ENCODE measurements at regions not wholly inside any gene's neighbourhood (a gene's known extent, or its start where the extent isn't known, plus 50 kb on each side); places are given as distances from the start of the nearest gene placed in this dataset.

DNA sequence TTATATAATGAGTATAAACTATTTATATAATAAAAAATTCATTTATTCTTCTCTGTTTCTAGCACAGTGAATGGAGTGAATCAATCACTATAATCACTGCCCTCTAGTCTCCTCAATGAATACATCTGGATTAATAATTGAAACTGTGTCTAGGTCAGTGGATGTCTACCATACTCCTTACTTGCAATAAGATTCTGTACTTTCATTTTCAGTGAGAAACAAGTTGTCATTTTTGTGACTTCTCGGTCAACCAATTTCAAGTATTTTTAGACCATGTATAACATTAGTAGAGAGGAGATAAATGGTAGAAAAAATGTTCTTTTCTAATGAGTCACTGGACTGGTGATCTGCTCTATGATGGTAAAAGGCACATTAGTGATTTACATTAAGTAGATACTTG, 799.6 kb upstream of the CHAC2 start:
- H3K27me3 ChIP-seq, result no peaks in the 10 kb centered on the region
- TF ChIP-seq, protein P1, sequence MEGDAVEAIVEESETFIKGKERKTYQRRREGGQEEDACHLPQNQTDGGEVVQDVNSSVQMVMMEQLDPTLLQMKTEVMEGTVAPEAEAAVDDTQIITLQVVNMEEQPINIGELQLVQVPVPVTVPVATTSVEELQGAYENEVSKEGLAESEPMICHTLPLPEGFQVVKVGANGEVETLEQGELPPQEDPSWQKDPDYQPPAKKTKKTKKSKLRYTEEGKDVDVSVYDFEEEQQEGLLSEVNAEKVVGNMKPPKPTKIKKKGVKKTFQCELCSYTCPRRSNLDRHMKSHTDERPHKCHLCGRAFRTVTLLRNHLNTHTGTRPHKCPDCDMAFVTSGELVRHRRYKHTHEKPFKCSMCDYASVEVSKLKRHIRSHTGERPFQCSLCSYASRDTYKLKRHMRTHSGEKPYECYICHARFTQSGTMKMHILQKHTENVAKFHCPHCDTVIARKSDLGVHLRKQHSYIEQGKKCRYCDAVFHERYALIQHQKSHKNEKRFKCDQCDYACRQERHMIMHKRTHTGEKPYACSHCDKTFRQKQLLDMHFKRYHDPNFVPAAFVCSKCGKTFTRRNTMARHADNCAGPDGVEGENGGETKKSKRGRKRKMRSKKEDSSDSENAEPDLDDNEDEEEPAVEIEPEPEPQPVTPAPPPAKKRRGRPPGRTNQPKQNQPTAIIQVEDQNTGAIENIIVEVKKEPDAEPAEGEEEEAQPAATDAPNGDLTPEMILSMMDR (IDR thresholded peaks at IDR 0.05), result no peak
- TF ChIP-seq POLR2A (IDR thresholded peaks at IDR 0.05), result no peak
- TF ChIP-seq EP300 (IDR thresholded peaks at IDR 0.05), result no peak
- no peak for TF ChIP-seq POLR2AphosphoS5 (IDR thresholded peaks at IDR 0.05)
- DNase-seq (ENCODE audit: low spot score in 2 of 2), result no peak
- 87% methylated on average over 1 of the region's 1 CpG for WGBS
- no peaks in the 10 kb centered on the region for H3K36me3 ChIP-seq
- no peaks in the 10 kb centered on the region for H3K4me1 ChIP-seq
- no peak overlapping the region for H3K27ac ChIP-seq
- H3K9me3 ChIP-seq, result no peaks in the 10 kb centered on the region
- no peak overlapping the region for H3K4me3 ChIP-seq

DNA sequence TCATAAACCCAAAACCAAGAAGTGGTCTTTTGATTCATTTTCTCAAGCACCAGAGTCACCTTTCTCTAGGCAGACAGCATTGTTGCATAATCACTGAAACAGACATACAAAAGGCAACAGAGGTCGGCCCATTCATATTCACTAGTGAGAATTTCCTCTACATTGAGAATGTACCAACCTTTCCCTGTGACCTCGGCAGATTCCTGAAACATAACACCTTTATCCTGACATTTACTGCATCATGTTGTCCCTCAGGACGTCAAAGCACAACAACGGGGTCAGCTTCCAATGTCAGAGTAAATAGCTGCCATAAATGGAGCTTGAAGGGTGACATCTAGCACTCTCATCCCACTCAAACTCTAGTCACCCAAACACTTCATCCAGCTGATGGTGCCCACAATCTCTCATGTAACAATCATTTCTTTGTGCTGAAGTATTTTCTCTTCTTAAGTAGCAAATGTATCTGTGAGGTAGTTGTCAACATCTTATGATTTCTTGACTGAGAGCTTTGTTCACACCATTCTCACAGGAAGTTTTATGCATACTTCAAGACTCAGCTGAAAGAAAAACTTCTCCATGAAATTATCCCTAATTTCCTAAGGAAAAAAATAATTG, 802.6 kb upstream of the CHAC2 start:
- H3K27ac ChIP-seq, result no peak overlapping the region
- no peaks in the 10 kb centered on the region for H3K36me3 ChIP-seq
- 40% methylated on average over 4 of the region's 4 CpGs for WGBS
- H3K9me3 ChIP-seq, result no peaks in the 10 kb centered on the region
- no peak for TF ChIP-seq POLR2A (IDR thresholded peaks at IDR 0.05)
- no peak for TF ChIP-seq EP300 (IDR thresholded peaks at IDR 0.05)
- TF ChIP-seq POLR2AphosphoS5 (IDR thresholded peaks at IDR 0.05), result no peak
- no peak overlapping the region for H3K4me3 ChIP-seq
- H3K4me1 ChIP-seq, result no peaks in the 10 kb centered on the region
- H3K27me3 ChIP-seq, result no peaks in the 10 kb centered on the region
- DNase-seq (ENCODE audit: low spot score in 2 of 2), result no peak

DNA sequence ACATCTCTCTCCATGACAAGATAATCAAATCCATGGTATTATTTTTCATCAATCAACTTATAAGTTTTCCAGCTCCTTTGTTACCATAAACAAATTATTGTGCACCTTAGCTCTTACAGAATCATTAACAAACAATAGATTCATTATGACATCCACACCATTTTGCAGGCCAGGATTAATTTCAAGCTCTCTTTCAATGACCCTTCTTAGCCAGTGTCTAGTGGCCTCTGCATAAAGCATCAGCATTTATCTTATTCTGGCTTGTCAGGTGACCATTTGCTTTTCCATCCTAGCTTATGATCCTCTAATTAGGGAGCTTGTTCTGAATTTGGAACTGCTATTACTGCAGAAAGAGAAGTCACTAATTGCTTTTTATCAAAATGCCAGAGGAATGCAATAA, 806.2 kb upstream of the CHAC2 start:
- Histone ChIP-seq H3K9me3 (no peaks in the 10 kb centered on the region), H3K4me3 (no peak overlapping the region), H3K4me1 (no peaks in the 10 kb centered on the region), H3K27me3 (no peaks in the 10 kb centered on the region), H3K27ac (no peak overlapping the region), H3K36me3 (no peaks in the 10 kb centered on the region)
- TF ChIP-seq POLR2AphosphoS5 (IDR thresholded peaks at IDR 0.05) (no peak), EP300 (IDR thresholded peaks at IDR 0.05) (no peak), POLR2A (IDR thresholded peaks at IDR 0.05) (no peak)
- TF ChIP-seq, protein P1 (IDR thresholded peaks at IDR 0.05), result no peak
- DNase-seq (ENCODE audit: low spot score in 2 of 2), result no peak

DNA sequence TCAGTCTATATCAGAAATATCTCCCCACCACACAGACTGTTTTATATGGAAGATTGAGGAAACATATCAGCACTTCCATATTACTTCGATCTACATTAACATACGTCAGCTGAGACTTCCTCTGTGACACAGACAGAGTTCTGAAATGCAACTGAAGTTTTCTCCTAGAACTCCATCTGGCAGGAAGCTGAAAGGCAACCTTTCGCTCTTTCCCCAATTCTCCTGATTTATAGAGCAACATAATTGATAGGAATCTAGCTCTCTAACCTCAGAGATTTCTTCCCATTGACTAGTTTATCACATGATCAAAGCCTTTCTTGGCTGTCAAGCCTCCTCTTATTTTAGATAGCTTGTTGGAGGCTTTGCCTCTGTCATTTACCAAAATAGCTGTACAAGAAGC, 806.7 kb upstream of the CHAC2 start:
- no peak for DNase-seq (ENCODE audit: low spot score in 2 of 2)
- Histone ChIP-seq H3K36me3 (no peaks in the 10 kb centered on the region), H3K27me3 (no peaks in the 10 kb centered on the region), H3K4me1 (no peaks in the 10 kb centered on the region), H3K9me3 (no peaks in the 10 kb centered on the region), H3K4me3 (no peak overlapping the region), H3K27ac (no peak overlapping the region)
- 43% methylated on average over 3 of the region's 3 CpGs for WGBS
- TF ChIP-seq, protein P1 (IDR thresholded peaks at IDR 0.05), result no peak
- TF ChIP-seq EP300 (IDR thresholded peaks at IDR 0.05) (no peak), POLR2A (IDR thresholded peaks at IDR 0.05) (no peak), POLR2AphosphoS5 (IDR thresholded peaks at IDR 0.05) (no peak)

DNA sequence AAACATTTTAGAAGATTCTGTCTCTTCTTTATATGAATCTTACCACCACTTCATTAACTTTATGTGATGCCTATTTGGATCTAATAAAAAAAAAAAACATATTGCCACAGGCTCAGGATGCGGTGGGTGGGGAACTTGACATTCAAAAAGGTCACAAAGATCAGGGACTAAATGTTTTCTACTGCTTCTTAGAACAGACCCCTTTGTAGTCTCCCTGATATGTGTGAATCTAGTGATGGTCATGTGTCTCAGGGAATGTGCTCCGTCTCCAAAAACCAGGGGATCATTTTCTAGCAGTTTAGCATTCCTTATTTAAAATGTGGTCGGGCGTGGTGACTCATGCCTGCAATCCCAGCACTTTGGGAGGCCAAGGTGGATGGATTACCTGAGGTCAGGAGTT, 807.8 kb upstream of the CHAC2 start:
- DNase-seq (ENCODE audit: low spot score in 2 of 2), result no peak
- Histone ChIP-seq H3K36me3 (no peaks in the 10 kb centered on the region), H3K4me1 (no peaks in the 10 kb centered on the region), H3K9me3 (no peaks in the 10 kb centered on the region), H3K4me3 (no peak overlapping the region), H3K27me3 (no peaks in the 10 kb centered on the region), H3K27ac (no peak overlapping the region)
- 78% methylated on average over 4 of the region's 4 CpGs for WGBS
- TF ChIP-seq, protein P1 (IDR thresholded peaks at IDR 0.05), result no peak
- no peak for TF ChIP-seq POLR2AphosphoS5 (IDR thresholded peaks at IDR 0.05)
- no peak for TF ChIP-seq POLR2A (IDR thresholded peaks at IDR 0.05)
- TF ChIP-seq EP300 (IDR thresholded peaks at IDR 0.05), result no peak

DNA sequence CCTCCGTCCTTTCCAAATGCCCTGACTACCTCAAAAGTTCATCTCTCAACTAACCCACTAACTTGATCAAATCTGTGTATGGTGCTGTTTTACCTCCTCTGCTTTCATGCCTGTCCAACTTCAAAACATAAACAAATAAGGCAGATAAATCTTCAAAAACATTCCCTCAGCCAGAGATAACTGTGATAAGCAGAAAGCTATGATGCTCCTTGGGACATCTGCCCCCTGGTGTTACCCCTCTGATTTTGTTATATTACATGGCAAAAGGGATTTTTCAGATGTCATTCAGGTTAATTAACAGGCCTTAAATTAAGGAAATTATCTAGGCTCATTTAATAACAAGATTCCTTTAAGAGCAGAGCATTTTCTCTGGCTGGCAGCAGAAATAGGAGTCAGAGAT, 810.8 kb upstream of the CHAC2 start:
- DNase-seq (ENCODE audit: low spot score in 2 of 2), result no peak
- no peak for TF ChIP-seq POLR2AphosphoS5 (IDR thresholded peaks at IDR 0.05)
- Histone ChIP-seq H3K36me3 (no peaks in the 10 kb centered on the region), H3K9me3 (no peaks in the 10 kb centered on the region), H3K27me3 (no peaks in the 10 kb centered on the region), H3K4me1 (no peaks in the 10 kb centered on the region), H3K4me3 (no peak overlapping the region), H3K27ac (no peak overlapping the region)
- 80% methylated on average over 1 of the region's 1 CpG for WGBS

All from suprapubic skin (tissue), 4 donors.